GM18511 (cell line): ENCODE measurements at regions not wholly inside any gene's neighbourhood (a gene's known extent, or its start where the extent isn't known, plus 50 kb on each side); places are given as distances from the start of the nearest gene placed in this dataset.
"Not testable (repeated sequence)": the region's sequence is repeated elsewhere in the genome, so short reads cannot be mapped to it uniquely, and the experiment has no call there.

ENCODE experiments used
- ATAC-seq: cut with Tn5 transposase; IDR thresholded peaks from one replicate; pipeline ENCODE4 v1.9.1; 2021; ENCODE audit warnings: mild to moderate bottlenecking, moderate library complexity; ENCODE audit not compliant: unreplicated experiment

DNA sequence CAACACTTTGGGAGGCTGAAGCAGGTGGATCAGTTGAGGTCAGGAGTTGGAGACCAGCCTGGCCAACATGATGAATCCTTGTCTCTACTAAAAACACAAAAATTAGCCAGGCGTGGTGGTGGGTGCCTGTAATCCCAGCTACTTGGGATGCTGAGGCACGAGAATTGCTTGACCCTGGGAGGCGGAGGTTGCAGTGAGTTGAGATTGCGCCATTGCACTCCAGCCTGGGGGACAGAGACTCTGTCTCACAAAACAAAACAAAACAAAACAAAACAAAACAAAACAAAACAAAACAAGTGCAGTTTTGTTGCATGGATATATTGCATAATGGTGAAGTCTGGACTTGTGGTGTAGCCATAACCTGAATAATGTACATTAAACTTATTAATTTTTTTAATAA is 133.6 kb upstream of the ZNF217 start:
- not testable (repeated sequence) for ATAC-seq

DNA sequence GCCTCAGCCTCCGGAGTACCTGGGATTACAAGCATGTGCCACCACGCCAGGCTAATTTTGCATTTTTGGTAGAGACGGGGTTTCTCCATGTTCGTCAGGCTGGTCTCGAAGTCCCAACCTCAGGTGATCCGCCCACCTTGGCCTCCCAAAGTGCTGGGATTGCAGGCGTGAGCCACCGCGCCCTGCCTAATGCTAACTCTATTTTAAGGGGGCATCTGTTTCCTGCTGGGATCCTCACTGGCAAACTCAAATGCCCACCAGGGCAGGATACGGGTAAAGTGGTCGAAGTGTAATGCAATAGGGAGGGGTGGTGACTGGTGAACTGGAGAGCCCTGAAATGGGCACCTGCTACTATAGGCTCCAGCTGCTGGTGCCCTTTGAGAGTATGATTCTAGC is 131.9 kb upstream of the ZNF217 start:
- no peak for ATAC-seq

DNA sequence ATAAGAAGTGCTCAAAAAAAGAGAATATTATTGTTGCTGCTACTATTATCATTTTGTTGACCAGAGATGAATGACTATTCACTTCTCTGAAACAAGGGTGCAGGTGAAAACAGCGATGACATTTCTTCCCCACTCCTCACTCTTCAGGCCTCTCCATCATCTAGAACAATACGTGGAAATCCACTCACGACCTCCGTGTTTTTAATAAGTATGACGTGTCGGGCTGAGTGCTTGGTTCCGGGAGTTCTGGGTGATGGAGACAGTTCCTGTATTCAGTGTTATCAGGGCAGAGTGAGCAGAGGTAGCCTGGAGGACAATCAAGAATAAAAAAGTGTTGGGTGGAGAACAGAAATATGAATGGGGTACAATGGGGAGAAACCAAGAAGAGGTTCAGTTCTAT is 130.0 kb upstream of the ZNF217 start:
- no peak for ATAC-seq

DNA sequence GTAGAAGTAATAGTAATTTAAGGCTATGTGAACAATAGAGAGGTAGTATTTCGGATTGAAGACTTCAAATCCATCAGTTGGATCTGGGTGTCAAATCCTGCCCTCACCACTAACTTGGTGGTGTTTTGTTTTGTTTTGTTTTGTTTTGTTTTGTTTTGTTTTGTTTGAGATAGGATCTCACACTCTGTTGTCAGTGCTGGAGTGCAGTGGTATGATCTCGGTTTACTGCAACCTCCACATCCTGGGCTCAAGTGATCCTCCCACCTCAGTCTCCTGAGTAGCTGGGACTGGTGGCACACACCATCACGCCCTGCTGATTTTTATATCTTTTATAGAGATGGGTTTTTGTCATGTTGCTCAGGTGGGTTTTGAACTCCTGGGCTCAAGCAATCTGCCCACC is 129.4 kb upstream of the ZNF217 start:
- ATAC-seq, result no peak

DNA sequence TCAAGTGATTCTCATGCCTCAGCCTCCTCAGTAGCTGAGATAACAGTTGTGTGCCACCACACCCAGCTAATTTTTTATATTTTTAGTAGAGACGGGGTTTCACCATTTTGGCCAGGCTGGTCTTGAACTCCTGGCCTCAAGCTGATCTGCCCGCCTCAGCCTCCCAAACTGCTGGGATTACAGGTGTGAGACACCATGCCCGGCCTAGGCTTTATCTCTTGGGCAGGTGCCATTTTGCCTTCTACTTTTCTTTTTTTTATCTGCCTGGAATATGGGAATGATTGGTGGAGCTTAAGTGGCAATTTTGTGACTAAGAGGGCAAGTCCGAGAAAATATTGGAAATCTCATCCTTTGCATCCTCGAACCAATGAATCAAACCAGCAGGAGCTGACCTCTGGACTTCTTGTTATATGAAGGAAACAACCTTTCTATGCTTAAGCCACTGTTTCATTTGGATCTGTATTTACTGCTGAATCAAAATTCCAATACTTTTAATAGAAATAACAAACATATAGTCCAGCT is 128.9 kb upstream of the ZNF217 start:
- ATAC-seq, result no peak

DNA sequence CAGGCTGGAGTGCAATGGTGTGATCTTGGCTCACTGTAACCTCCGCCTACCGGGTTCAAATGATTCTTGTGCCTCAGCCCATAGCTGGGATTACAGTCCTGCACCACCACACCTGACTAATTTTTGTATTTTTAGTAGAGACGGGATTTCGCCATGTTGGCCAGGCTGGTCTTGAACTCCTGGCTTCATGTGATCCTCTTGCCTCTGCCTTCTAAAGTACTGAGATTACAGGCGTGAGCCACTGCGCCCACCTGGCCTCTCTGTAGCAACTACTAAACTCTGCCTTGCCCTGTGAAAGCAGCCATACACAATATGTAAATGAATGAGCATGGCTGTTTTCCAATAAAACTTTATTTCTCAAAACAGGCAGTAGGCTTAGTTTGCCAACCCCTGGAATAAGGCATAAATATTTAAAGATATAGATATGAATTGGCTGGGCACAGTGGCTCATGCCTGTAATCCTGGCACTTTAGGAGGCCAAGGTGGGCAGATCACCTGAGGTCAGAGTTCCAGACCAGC is 127.9 kb upstream of the ZNF217 start:
- ATAC-seq, result peak; percentile 44

DNA sequence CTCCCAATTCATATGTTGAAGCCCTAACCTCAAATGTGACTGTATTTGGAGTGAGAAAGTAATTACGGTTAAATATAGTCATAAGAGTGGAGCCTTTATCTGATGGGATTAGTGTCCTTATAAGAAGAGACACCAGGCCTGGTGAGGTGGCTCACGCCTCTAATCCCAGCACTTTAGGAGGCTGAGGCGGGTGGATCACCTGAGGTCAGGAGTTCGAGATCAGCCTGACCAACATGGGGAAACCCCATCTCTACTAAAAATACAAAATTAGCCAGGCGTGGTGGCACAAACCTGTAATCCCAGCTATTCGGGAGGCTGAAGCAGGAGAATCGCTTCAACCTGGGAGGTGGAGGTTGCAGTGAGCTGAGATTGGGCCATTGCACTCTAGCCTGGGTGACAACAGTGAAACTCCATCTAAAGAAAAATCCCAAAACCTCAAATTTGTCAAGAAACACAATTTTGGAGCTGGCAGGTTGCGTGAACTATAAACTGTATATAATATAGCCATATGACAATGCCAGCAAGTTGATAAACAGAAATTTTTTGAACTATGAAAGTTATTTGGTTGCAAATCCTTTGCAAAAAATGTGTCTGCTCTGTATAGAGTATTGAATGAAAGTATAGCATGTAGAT is 125.6 kb upstream of the ZNF217 start:
- not testable (repeated sequence) for ATAC-seq

DNA sequence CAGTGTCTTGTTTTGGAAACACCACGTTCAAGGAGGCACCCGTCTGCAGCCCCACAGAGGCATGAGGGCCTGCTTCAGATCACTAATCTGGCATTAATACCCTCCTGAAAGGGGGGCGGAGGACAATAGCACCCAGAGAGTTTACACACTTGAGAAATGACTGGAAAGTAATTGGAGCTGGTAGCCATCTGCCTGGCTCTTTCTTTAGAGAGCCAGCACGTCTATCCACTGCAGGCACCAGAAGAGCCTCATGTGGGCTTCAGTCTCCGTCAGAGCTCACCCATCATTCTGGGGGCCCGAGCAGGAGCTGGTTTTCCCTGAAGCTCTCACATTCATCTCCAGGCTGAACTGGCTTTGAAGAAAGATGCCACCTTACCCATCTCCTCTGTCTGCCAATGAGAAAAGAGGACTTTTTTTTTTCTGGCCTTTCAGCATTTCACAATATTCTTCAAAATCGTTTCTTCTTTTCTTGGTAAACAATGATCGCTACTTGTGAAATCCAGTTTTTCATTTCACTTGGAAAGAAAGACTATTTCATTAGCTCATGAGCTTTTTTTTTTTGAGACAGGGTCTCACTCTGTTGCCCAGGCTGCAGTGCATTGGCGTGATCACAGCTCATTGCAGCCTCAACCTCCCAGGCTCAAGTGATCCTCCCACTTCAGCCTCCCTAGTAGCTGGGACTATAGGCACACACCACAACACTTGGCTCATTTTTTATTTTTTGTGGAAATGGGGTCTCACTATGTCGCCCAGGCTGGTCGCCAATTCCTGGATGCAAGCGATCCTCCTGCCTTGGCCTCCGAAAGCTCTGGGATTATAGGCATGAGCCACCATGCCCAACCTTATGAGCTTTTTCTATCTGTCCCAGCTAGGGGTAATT is 124.7 kb upstream of the ZNF217 start:
- no peak for ATAC-seq

DNA sequence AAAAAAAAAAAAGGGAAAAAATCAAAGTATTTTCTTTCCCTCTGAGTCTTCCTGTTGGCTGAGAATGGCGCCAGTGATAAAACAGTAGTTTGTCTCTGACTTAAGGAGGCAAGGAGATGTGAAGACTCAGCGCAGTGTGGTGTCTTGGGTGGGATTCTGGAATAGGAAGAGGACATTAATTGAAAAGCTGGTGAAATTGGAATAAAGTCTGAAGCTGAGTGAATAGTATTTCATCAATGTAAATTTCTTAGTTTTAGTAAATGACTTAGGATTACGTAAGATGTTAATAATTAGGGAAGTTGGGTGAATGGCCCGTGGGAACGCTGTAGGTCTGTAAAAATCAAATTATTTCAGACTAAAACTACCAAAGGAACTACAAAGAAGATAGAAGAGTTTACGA is 122.8 kb upstream of the ZNF217 start:
- ATAC-seq, result no peak

DNA sequence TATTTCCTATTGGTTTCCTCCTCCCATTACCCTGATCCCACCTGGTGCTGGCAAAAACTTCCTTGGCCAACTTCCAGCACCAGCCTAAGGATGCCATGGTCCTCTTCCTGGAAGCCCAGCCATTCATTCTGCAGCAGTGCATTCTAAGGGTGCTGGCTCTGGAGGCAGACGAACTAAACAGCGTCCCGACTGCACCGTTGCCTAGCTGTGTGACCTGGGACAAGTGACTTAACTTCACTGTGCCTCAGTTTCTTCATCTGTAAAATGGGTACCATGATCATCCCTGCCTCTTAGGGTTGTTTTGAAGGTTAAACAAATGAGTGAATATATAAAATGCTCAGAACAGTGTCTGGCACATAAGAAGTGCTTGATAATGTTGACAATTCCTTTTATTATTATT is 120.9 kb upstream of the ZNF217 start:
- ATAC-seq, result no peak

DNA sequence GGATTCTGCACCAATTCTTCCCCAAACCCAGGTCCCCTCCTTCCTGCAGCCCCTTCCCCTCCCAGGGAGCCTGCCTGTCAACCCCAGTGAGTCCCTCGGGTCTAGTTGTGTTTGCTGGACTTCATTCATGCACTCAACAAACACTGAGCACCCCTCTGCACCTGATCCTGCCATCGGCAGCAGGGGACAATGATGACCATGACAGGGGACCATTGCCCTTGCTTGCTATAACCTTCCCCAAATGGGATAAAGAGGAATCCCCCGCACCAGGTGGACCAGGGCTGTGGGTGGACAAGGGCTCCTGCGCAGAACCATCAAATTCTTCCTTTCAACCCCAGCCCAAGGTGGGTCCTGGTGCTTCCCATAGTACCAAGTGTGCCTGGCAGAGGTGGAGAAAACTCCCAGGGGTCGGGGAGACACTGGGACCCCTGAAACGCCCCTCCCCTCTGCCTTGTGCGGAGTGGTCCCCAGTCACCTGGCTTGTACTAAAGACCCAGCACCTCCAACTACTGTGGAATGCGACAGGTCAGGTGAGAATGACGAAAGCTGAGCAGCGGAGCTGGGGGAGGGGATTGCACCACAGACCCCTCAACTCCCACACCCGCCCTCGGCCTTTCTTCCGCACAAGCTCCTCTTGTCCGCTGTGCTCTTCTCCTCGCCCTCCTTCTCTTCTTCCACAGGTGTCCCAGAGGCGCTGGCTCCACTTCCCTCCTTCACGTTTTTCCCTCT is 119.9 kb upstream of the ZNF217 start:
- ATAC-seq, result no peak

DNA sequence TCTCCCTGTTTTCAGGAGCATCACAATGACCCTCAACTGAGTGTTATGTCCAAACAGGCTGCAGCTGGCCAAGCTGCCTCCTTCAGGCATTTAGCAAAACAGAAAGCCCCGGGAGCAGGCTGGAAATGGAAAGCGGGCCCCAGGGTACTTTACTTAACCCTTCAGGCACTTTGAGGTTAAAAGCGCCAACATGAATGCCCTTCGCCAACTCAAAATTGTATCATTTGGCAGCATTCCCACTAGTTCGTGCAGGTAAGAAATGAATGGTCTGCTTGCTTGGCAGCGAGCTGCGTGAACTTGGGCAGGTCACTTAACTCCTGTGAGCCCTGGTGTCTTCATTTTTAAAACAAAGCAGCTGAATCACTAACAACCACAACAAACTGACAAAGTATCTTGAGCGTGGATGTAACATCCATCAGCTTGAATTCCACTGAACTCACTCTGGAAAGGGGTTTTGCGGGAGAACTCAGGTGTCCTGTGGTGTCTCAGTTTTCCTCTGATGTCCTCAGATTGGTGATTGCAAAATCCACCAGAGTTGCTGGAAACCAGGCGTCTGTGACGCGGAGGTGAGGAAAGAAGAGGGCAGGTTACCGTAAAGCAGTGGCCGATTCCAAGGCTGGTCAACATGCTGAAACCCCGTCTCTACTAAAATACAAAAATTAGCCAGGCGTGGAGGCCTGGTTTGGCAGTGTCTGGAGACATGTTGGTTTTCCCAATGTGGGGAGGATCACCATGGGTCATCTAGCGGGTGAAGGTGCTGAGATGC is 118.8 kb upstream of the ZNF217 start:
- no peak for ATAC-seq

DNA sequence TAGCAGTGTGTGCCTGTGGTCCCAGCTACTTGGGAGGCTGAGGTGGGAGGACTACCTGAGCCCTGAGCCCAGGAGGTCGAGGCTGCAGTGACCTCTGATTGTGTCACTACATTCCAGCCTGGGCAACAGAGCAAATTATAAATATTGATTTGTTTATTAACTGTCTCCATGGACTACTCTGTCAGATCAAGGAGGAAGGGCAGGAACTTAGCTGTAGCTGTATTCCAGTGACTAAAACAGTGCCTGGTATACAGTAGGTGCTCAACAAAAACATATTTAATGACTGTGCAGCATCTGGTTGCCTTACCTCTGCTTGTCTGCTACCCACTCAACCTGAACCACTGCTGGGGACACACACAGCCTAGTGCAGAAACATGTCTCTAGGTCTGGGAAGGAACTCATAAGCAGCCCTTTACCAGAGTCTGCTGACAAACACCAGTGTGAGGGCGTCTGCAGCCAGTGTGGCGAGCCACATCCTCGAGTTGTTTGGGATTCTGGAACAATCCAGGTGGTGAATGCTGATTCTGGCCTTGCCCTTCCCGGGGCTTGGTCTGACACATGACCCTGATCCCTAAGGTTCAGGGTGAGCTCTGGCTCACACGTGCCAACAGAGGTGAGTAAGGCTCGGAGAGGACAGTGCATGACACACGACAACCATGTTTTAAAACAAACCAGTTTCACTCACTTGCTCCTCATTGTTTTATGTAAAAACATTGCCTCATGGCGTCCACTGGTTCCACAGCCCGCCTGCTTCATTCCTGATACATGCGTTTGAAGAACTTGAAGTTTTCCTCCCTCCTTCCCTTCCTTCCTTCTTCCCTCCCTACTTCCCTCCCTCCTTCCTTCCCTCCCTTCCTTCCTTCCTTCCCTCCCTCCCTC is 117.9 kb upstream of the ZNF217 start:
- no peak for ATAC-seq

DNA sequence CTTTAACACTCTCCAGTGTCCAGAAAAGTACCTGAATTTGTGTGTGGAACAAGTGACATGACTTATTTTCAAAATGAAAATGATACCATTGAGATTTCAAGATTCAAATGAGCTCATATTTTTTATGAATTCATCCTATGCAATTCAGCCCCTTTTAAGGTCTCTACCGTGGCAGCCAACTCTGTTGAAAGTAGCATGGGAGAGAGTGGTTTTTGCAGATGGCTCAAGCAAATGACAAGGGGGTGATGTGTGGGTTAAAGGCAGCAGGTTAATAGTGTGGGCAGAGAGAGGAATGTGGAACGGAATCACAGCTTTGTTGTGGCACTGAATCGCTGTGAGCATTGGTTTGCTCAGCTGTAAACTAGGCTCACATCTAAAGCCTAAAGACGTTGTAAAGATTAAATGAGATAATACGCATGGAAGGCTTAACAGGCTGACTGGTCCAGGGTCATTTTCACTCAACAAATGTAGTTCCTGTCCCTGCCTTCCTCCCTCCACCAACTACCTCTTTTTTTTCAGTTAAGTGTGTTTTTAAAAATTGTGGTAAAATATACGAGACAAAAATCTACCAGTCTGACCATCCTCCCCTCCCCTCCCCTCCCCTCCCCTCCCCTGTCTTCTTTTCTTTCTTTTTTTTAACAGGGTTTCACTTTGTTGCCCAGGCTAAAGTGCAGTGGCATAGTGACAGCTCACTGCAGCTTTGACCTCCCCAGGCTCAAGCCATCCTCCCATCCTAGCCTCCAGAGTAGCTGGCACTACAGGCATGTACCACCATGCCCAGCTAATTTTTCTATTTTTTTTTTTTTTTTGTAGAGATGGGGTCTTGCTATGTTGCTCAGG is 114.7 kb upstream of the ZNF217 start:
- ATAC-seq, result peak; percentile 72

DNA sequence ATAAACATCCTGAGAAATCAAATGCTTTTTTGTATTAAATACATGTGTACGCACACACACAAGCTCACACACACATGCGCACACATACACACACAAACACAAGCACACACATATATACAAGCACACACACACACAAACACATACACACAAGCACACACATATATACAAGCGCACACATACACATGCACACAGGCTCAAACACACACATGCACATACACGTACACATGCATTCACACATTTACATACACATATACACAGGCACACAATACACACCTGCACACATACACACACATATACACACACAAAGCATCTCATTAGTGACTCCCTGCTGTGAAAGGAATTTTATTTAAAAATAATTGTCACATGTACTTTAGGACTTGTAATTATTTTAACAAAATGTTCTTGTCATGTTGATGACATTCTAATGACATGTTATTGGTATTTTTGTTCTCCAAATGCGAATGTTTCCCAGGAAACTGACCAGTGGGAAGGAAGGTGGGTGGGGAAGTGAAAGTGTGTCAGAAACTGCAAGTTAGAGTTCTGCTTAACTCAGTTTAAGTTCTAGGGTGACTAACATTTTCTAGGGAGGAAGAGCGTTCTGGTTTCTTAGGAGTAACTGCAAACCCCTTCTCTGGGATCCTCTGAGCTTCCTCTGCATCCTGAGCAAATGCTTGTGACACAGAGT is 113.9 kb upstream of the ZNF217 start:
- peak; percentile 32 for ATAC-seq

DNA sequence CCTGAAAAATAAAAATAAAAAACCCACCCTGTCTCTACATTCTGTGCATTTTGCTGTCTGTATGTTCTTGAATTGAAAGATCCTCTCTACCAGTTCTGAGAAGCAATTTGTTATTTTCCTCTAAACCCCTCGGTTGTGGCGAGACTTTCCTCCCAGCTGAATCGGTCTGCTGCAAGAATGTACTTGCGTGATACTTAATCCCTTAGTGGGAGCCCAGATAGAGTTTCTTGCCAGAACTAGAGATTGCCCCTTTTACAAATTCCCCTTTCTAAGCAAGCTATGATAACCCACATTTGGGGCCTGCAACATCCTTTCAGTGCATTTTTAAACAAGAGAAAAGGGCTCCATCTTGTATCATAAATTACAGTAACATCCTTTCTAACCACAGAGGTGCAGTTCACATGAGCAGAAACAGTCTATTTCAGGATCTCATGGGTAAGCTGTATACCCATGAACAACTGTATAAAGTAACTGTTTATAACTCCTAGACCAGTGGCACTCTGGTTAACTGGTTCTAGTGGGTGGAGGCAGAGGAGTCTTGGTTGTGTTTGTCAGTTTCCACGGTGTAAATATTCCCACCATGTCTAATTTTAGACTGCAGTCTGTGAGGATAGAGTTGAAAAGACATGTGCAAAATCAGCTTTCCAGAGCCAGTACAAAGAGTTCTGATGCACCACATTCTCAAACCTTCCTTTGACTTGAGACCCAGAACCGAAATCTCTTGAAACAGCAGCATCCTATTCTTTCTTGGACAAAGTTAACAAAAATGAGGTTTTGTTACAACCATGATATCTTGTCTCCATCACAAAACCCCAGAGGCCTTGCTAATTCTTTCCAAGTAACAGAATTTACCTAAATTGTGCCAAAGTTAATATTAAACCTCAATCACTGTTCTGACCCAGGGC is 113.1 kb upstream of the ZNF217 start:
- ATAC-seq, result peak; percentile 59

DNA sequence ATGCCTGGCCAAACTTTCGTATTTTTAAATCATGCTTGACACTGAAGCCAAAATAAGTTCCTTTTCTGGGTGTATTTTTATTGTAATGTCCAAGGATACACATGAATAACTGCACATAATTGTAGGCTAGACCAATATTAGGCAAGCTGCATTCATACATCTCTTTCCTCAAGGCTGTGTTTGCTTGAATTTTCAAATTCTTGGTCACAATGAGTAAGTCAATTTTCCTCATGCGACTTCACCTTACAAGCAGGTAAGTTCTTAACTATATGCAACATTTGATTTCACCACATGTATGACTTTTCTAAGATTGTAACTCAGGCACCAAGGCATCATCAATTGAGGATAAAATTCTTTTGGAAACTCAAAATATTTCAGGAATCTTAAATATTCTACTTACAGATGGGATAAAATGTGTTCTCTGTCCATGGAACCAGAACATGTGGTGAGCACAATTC is 112.4 kb upstream of the ZNF217 start:
- no peak for ATAC-seq
